22Rv1 (cell line): ENCODE measurements at regions not wholly inside any gene's neighbourhood (a gene's known extent, or its start where the extent isn't known, plus 50 kb on each side); places are given as distances from the start of the nearest gene placed in this dataset.

Experiments used
- H3K27ac ChIP-seq: fragments of 450-650 bp; 2 replicates; pipeline ENCODE4 v1.5.1; 2017
- ZFX ChIP-seq: fragments of 450-650 bp; IDR thresholded peaks from 2 replicates; pipeline ENCODE4 v1.6.1; 2017; ENCODE audit warnings: antibody characterized with exemption, borderline replicate concordance
- TF ChIP-seq, protein P1 (sequence below): fragments of 450-650 bp; IDR thresholded peaks from 2 replicates; pipeline ENCODE4 v1.5.1; 2017; ENCODE audit warnings: mild to moderate bottlenecking

DNA sequence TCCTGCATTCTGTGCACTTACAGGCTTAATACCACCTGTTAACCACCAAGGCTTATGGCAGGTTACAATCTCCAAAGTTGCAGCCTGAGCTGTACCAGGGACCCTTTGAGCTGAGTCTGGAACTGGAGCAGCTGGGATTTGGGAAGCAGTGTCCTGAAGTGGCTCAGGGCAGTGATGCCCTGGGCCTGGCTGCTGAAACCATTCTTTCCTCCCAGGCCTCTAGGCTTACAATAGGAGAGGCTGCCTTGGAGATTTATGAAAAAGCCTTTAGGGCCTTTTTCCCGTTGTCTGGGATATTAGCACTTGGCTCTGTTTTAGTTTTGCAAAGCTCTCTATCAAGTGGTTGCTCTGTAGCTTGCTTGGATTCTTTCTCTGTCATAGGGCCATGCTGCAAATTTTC is 154.3 kb upstream of the CASK start:
- TF ChIP-seq, protein P1, sequence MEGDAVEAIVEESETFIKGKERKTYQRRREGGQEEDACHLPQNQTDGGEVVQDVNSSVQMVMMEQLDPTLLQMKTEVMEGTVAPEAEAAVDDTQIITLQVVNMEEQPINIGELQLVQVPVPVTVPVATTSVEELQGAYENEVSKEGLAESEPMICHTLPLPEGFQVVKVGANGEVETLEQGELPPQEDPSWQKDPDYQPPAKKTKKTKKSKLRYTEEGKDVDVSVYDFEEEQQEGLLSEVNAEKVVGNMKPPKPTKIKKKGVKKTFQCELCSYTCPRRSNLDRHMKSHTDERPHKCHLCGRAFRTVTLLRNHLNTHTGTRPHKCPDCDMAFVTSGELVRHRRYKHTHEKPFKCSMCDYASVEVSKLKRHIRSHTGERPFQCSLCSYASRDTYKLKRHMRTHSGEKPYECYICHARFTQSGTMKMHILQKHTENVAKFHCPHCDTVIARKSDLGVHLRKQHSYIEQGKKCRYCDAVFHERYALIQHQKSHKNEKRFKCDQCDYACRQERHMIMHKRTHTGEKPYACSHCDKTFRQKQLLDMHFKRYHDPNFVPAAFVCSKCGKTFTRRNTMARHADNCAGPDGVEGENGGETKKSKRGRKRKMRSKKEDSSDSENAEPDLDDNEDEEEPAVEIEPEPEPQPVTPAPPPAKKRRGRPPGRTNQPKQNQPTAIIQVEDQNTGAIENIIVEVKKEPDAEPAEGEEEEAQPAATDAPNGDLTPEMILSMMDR = no peak
- TF ChIP-seq ZFX = no peak
- H3K27ac ChIP-seq = no peak overlapping the region

DNA sequence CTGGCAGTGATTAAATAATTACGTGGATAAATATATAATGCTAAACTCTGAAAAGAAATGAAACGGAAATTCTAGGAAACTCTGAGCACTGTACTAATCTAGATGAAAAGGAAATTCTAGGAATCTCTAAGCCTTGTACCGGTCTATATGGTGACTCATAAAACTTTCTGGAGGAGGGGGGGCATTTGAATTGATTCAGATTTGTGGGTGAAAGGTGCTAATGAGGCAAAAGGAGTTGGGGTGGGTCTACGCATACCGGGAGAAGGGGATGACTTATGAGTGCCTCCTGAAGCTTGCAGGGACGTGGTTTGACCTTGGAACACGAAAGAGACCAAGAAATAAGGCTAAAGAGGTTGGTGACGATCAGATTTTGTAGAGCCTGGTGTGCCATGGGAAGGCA is 151.7 kb upstream of the CASK start:
- TF ChIP-seq ZFX = no peak
- TF ChIP-seq, protein P1 = no peak
- H3K27ac ChIP-seq = no peak overlapping the region

DNA sequence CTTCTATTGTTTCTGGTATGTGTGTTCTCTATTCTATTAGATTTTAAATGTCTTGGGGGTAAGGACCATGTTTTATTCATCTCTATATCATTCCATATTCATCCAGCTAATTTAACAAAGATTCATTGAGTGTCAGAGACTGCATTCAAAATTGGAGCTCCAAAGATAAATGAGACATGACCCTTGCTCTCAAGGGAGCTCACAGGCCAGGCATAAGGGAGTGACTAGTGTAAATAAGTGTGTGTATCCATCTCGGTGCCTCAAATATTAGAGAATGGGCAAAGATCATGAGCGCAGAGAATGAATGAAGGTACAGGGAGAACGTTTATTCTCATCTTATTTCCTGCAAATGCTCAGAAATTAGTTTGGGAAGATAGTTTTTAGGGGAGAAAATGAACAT is 150.1 kb upstream of the CASK start:
- TF ChIP-seq ZFX = no peak
- TF ChIP-seq, protein P1 = no peak
- no peak overlapping the region for H3K27ac ChIP-seq

DNA sequence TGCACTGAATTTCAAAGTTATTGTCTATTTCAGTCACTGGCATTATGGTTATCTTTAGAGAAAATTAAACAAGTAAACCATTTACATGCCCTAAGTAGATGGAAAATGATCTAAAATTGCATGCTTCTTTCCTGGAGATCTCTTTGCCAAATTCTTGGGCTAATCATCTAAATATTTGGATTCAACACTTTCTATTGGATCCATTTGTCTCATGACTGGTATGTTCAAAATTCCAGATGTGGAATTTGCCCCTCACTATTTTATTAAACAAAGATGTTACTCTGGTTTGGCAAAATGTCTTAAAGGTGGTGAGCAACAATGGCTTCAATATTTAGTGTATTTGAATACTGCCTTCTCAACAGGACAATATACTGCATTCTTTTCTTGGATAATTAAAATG is 147.5 kb upstream of the CASK start:
- TF ChIP-seq ZFX = no peak
- TF ChIP-seq, protein P1 = no peak

DNA sequence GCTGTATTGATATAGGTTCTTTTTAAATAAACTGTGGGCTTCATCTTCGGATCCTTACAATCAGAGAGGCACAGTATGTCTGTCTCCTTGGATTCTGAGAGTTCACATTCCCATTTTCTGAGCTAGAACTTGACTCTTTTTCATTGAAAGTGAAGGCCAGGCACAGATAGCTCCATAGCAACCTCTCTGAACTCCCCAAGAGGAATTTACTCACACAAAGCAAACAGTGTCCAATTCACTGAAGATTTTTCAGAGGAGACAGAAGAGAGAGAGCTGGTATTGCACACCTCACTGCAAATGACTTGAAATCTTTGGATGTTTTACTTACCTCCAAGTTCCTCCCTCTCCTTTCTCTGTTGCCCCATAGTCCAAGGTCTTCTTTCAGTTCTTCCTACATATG is 130.9 kb upstream of the CASK start:
- no peak for TF ChIP-seq ZFX
- TF ChIP-seq, protein P1 = no peak
- H3K27ac ChIP-seq = no peak overlapping the region

More for the DNA sequence above, 147.5 kb upstream of the CASK start:
- H3K27ac ChIP-seq = no peak overlapping the region

DNA sequence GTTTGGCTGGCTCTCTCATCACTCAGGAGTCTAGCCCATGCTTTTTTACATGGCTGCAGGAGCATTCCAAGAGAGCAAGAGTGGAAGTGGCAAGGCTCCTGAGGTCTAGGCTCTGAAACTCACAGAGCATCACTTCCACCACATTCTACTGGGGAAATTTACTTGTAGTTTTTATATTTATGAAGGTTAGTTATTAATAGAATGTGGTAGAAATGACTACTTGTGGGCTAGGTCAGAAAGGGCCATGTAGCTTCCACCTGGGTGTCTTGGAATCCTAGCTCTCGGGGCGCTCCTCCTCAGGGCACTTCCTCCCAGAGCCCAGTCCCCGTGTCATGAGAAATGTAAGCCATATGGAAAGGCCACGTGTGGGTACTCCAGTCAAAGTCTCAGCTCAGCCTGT is 127.0 kb upstream of the CASK start:
- TF ChIP-seq, protein P1 = no peak
- no peak for TF ChIP-seq ZFX
- no peak overlapping the region for H3K27ac ChIP-seq

DNA sequence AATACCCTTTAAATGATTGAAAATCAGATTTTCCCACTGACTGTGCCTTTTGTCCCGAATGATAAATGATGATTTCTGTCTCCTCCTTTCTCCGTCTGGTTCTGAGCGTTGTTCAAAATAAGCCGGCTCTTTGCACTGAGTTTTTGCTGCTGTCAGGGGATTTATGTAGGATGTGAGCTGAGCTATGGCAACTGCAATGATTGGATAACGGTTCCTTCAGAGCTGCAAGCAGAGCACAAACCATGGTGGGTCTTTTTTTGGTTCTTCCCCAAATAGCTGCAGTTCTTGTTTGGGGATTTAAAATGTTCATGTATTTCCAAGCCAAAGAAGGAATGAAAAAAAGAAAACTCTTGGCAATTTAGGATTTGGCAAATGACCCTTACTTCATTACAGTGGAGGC is 124.5 kb upstream of the CASK start:
- H3K27ac ChIP-seq = no peak overlapping the region
- TF ChIP-seq ZFX = no peak
- TF ChIP-seq, protein P1 = no peak
